GM18498 (cell line): ENCODE measurements at regions not wholly inside any gene's neighbourhood (a gene's known extent, or its start where the extent isn't known, plus 50 kb on each side); places are given as distances from the start of the nearest gene placed in this dataset.
"Not testable (repeated sequence)": the region's sequence is repeated elsewhere in the genome, so short reads cannot be mapped to it uniquely, and the experiment has no call there.

ENCODE experiments used
- ATAC-seq: cut with Tn5 transposase; IDR thresholded peaks from one replicate; pipeline ENCODE4 v1.9.1; 2021; ENCODE audit warnings: mild to moderate bottlenecking, moderate library complexity; ENCODE audit not compliant: unreplicated experiment

- ATAC-seq: no peak
These were observed 61.2 kb downstream of the VIP start for GRCh38 chr6:152811785-152812184.

- ATAC-seq: no peak
These were observed 64.8 kb downstream of the VIP start for GRCh38 chr6:152815230-152815872.

- no peak for ATAC-seq
These were observed 65.5 kb downstream of the VIP start for GRCh38 chr6:152816055-152816454.

- no peak for ATAC-seq
These were observed 70.9 kb downstream of the VIP start for GRCh38 chr6:152821525-152821924.

GRCh38 chr6:152824666-152825065, 74.1 kb downstream of the VIP start:
- no peak for ATAC-seq

GRCh38 chr6:152828431-152828830, 77.8 kb downstream of the VIP start:
- ATAC-seq: no peak

- ATAC-seq: not testable (repeated sequence)
These were observed 83.8 kb downstream of the VIP start for GRCh38 chr6:152834366-152834765.

- no peak for ATAC-seq
These were observed 85.9 kb downstream of the VIP start for GRCh38 chr6:152836523-152836922.

GRCh38 chr6:152845421-152845820, 94.8 kb downstream of the VIP start:
- ATAC-seq: no peak

- ATAC-seq: no peak
These were observed 96.2 kb downstream of the VIP start for GRCh38 chr6:152846825-152847224.

- ATAC-seq: no peak
These were observed 98.3 kb downstream of the VIP start for GRCh38 chr6:152848919-152849318.

- no peak for ATAC-seq
These were observed 103.6 kb downstream of the VIP start for GRCh38 chr6:152854086-152854795.

- no peak for ATAC-seq
These were observed 107.5 kb downstream of the VIP start for GRCh38 chr6:152858141-152858540.

- no peak for ATAC-seq
These were observed 108.6 kb downstream of the VIP start for GRCh38 chr6:152859225-152859624.

- ATAC-seq: peak; percentile 89
These were observed 113.2 kb downstream of the VIP start for GRCh38 chr6:152863618-152864326.

GRCh38 chr6:152874267-152874666, 108.6 kb downstream of the FBXO5 start:
- ATAC-seq: no peak

GRCh38 chr6:152874846-152875568, 107.8 kb downstream of the FBXO5 start:
- ATAC-seq: no peak

GRCh38 chr6:152879681-152880080, 103.2 kb downstream of the FBXO5 start:
- no peak for ATAC-seq

- no peak for ATAC-seq
These were observed 89.7 kb downstream of the FBXO5 start for GRCh38 chr6:152893187-152893586.

- ATAC-seq: no peak
These were observed 85.9 kb downstream of the FBXO5 start for GRCh38 chr6:152896923-152897322.

- ATAC-seq: peak; percentile 99
These were observed 84.9 kb downstream of the FBXO5 start for GRCh38 chr6:152897807-152898399.
